HG03039 (cell line): ENCODE measurements at regions not wholly inside any gene's neighbourhood (a gene's known extent, or its start where the extent isn't known, plus 50 kb on each side); places are given as distances from the start of the nearest gene placed in this dataset.

Experiments used
- ATAC-seq: cut with Tn5 transposase; IDR thresholded peaks from one replicate; pipeline ENCODE4 v1.9.1; 2021; ENCODE audit warnings: mild to moderate bottlenecking, moderate library complexity; ENCODE audit not compliant: unreplicated experiment

GRCh38 chr18:37619964-37620363 is 54.4 kb upstream of the CELF4 start:
- no peak for ATAC-seq

GRCh38 chr18:37617623-37618022 is 52.0 kb upstream of the CELF4 start:
- ATAC-seq: no peak
